PC-3 (cell line): ENCODE measurements at regions not wholly inside any gene's neighbourhood (a gene's known extent, or its start where the extent isn't known, plus 50 kb on each side); places are given as distances from the start of the nearest gene placed in this dataset.

ENCODE experiments used
- EZH2phosphoT487 ChIP-seq: fragments of 300-600 bp; sonication (generic); IDR thresholded peaks from 2 replicates; pipeline ENCODE4 v1.6.1; 2018; ENCODE audit warnings: mild to moderate bottlenecking, antibody characterized with exemption, low read length, borderline replicate concordance
- TF ChIP-seq, protein P1 (sequence below): fragments of 300-600 bp; sonication (generic); conservative IDR thresholded peaks from 2 replicates; pipeline ENCODE4 v1.5.1; 2017; ENCODE audit warnings: antibody characterized with exemption, low read depth, mild to moderate bottlenecking, low read length

DNA sequence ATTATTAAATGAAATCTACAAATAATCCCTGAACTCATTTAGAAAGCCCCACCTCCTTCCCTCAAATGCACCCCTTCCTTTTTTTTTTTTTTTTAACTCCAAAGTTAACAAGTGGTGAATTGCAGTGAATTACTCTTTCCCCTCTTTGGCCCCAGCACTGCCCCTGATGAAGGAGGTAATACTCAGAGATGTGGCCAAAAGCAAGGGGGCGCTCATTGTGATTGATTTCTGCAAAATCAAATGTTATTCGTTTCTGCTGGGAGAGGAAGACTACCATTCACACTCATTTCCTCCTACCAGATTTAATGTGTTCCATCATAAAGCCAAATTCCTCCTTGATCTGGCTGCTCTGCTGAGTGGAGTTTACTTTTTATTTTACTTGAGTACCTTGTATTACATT lies 259.4 kb downstream of the GPD2 start:
- TF ChIP-seq, protein P1, sequence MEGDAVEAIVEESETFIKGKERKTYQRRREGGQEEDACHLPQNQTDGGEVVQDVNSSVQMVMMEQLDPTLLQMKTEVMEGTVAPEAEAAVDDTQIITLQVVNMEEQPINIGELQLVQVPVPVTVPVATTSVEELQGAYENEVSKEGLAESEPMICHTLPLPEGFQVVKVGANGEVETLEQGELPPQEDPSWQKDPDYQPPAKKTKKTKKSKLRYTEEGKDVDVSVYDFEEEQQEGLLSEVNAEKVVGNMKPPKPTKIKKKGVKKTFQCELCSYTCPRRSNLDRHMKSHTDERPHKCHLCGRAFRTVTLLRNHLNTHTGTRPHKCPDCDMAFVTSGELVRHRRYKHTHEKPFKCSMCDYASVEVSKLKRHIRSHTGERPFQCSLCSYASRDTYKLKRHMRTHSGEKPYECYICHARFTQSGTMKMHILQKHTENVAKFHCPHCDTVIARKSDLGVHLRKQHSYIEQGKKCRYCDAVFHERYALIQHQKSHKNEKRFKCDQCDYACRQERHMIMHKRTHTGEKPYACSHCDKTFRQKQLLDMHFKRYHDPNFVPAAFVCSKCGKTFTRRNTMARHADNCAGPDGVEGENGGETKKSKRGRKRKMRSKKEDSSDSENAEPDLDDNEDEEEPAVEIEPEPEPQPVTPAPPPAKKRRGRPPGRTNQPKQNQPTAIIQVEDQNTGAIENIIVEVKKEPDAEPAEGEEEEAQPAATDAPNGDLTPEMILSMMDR: no peak; the same call in 1 of the 2 replicates
- no peak for TF ChIP-seq EZH2phosphoT487
